GM19240 (cell line): ENCODE measurements at regions not wholly inside any gene's neighbourhood (a gene's known extent, or its start where the extent isn't known, plus 50 kb on each side); places are given as distances from the start of the nearest gene placed in this dataset.
"Not testable (repeated sequence)": the region's sequence is repeated elsewhere in the genome, so short reads cannot be mapped to it uniquely, and the experiment has no call there.

Source experiments
- DNase-seq: peaks from one replicate; pipeline ENCODE4 v3.0.0; 2011; ENCODE audit warnings: low spot score; ENCODE audit not compliant: insufficient read length

DNA sequence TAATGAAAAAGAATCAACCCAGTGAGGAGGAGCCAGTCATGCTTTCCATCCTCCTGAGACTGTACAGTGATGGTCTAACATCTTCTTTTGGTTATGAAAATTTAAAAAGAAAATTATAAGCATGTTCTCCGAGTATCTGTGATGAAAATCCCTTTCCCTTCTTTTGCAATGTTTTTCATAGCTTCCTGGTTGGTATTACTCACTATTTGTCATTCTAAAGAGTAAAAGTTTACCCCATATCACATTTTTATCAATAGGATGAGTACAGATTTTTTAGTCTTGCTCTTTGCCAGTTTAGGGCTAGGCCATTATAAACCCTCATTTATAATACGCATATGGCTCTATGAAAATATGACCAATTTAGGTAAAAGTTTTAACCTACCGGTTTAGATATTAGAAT is 564.1 kb downstream of the SUCLG1 start:
- no peak for DNase-seq

DNA sequence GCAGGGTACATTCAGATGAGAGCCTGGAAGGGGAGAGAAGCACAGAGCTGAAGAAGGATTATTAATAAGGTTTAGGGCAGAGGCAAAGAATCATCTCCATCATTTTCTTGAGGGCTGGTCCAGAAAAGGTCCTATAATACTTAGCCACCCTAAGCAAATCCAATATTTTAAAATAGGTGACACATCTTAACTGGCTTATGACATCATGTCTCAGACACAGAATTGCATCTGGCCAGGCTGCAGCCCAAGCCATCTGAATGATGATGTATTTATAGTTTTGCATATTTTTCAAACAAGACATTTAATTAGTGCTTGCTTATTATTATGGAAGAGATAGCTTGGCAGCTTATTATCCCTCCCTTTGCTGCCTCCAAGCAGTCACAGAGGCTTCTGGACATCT is 571.3 kb downstream of the SUCLG1 start:
- no peak for DNase-seq

DNA sequence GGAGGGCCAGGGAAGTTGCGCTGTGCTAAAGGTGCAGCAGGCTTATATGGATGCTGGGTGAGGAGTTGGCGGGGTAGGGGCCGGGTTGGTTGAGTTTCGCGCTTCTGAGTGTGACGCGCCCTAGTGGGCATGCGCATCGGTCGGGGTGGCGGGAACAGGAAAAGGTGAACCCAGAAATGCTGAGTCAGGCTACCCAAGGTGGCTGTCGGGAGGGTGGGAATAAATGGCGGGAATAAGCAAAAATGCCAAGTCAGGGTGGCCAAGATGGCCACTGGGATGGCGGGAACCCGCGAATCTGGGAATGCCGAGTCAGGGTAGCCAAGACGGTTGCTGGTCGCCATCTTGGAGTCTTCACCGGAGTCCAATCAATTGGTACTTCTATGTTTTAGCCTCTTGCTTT is 580.0 kb downstream of the SUCLG1 start:
- no peak for DNase-seq

- not testable (repeated sequence) for DNase-seq
These were observed 581.8 kb downstream of the SUCLG1 start for GRCh38 chr2:83877261-83877660.

GRCh38 chr2:83874712-83875430 is 584.2 kb downstream of the SUCLG1 start:
- DNase-seq = no peak

GRCh38 chr2:83874066-83874465 is 585.0 kb downstream of the SUCLG1 start:
- no peak for DNase-seq

GRCh38 chr2:83873110-83873509 is 586.0 kb downstream of the SUCLG1 start:
- no peak for DNase-seq

GRCh38 chr2:83866211-83866610 is 592.9 kb downstream of the SUCLG1 start:
- DNase-seq = no peak

- no peak for DNase-seq
These were observed 596.5 kb downstream of the SUCLG1 start for GRCh38 chr2:83862600-83862999.

DNA sequence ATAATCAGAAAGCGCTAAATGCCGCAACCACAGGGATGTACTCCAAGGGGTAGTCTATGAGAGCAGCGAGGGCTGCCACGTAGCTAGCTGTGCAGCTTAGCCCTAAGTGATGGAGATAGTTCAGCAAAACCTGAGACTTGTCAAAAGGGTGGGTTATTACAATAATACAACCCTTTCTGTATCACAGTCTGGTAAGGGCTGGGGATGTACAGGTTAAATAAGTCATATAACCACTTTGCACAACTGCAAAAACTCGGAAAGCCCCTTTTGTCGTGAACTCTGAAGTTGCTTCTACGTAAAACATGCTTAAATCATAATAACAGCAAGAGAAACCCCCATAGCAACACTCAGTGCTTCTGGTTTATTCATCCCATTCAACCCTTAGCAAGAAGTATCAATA is 598.8 kb downstream of the SUCLG1 start:
- DNase-seq = no peak

DNA sequence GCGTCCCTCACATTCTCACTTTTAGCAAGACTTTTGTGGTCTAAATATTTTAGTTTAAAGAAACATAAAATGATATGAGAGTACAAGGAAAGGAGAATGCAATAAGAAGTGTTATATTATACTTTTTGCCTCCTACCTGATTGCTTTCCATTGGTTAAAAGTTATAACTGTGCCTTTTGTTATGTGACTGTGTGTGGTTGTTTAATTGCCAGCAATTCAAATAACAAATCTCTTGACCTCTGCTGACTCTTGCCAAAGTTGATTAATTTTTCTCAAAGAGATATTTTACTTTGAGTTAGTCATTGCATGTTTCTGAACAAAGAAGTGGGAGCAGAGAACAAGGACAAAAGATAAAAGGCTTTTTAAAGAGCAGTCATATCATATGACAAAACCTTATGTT is 599.5 kb downstream of the SUCLG1 start:
- no peak for DNase-seq

DNA sequence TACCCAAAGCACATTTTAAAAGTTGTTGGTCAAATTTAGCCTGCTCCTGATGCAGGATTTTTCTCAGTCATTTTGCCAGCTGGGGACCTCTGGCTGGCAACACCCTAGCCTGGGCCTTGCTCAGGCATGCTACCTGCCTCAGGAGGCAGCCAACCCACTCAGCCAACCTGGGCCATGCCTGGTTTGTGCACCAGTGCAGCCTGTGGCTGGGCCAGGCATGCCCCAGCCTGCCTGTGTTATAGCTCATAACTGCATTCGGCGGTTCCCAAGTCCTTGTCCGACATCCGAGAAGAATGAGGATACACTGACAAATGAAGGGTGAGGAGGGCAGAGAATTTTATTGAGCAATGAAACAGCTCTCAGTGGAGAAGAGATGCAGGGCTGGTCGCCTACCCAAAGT is 608.0 kb downstream of the SUCLG1 start:
- DNase-seq = no peak

- DNase-seq = no peak
These were observed 608.9 kb downstream of the SUCLG1 start for GRCh38 chr2:83850071-83850725.

DNA sequence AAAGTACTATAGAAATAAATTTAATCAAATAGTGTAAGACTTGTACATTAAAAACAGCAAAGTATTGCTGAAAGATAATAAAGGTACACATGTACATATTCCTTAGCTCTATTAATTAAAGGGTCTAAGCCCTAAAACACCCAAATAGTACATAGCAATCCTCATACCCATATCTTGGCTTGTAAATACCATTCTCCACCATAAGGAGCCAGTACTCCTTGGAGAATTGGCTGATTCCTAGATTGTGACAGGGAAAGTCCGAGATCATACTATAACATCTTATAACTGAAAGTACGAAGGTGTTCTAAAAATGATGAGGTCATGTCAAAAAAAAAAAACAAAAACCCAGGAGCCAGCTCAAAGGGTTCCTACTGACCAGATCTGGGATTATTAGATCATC is 614.6 kb downstream of the SUCLG1 start:
- no peak for DNase-seq

DNA sequence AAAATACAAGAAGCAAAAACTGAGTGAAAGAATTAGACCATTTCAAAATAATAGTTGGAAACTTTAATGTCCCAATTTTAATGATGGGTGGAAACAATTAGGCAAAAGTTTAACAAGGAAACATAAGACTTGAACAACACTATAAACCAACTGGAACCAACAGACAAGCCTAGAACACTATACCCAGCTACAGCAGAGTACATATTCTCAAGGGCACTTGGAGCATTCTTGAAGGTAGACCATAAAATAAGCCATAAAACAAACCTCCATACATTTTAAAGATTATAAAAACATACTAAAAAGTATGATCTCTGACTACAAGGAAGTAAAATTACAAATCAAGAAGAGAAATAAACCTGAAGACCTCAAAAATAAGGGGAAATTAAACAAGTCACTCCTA is 616.7 kb downstream of the SUCLG1 start:
- no peak for DNase-seq

DNA sequence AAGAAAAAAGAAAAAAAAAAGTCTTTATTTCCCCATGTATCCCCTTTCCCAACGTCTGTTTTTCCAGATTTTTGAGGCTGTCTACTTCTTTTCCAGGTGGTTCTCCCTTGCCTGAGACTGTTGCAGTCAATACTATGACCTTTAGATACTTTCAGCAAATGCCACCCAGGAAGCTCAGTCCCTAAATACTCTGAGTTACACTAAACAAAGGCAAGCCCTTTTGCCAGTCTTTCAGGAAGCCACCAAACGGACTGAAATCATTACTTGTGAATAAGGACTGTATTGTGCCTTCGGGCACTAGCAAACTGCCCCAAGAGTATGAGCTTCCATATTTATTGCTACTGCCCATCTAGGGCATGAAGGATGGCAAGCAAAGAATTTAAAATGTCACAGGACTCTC is 621.3 kb downstream of the SUCLG1 start:
- DNase-seq = no peak

- no peak for DNase-seq
These were observed 631.5 kb downstream of the SUCLG1 start for GRCh38 chr2:83827618-83828017.

DNA sequence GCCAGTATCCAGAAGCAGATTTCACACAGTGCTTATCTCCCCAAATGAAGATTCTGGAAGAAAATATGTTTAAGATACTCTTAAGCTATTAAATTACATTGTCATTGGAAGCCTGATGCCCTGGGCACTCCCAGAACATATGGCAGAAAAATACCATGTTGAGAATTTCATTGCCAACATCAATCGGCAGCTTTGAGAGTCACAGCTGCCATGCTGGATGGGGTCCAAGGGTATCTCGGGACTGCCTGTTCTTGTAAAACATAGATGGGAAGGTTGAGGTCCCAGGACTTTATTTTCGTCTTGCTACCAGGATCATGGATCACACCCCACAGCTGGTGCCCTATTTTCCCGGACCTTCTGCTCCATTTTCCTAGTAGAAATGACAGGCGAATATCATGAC is 632.5 kb downstream of the SUCLG1 start:
- no peak for DNase-seq

DNA sequence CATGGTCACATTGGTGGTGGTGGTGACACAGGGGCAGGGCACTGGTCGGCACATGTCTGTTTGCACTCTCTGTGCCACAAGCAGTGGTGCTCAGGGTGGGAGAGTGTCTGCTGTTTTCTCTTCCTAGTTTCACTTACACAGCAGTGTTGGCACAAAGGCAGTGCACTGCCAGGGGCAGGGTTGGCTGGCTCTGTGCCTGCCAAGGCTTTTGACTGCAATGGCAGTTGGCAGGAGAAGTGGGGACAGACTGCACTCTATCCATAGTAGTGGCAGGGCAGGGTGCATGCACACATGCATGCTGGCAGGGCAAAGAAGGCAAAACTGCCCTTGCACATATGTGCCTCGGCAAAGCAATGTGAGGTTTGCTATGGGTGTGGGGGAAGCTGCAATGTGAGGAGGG is 635.9 kb downstream of the SUCLG1 start:
- DNase-seq = no peak

- no peak for DNase-seq
These were observed 641.6 kb downstream of the SUCLG1 start for GRCh38 chr2:83817511-83817910.

GRCh38 chr2:83808878-83809277 is 650.2 kb downstream of the SUCLG1 start:
- DNase-seq = no peak

- no peak for DNase-seq
These were observed 656.5 kb downstream of the SUCLG1 start for GRCh38 chr2:83802604-83803003.

- DNase-seq = no peak
These were observed 663.3 kb downstream of the SUCLG1 start for GRCh38 chr2:83795777-83796176.
